ENCODE measurements at regions not wholly inside any gene's neighbourhood (a gene's known extent, or its start where the extent isn't known, plus 50 kb on each side); places are given as distances from the start of the nearest gene placed in this dataset.

DNA sequence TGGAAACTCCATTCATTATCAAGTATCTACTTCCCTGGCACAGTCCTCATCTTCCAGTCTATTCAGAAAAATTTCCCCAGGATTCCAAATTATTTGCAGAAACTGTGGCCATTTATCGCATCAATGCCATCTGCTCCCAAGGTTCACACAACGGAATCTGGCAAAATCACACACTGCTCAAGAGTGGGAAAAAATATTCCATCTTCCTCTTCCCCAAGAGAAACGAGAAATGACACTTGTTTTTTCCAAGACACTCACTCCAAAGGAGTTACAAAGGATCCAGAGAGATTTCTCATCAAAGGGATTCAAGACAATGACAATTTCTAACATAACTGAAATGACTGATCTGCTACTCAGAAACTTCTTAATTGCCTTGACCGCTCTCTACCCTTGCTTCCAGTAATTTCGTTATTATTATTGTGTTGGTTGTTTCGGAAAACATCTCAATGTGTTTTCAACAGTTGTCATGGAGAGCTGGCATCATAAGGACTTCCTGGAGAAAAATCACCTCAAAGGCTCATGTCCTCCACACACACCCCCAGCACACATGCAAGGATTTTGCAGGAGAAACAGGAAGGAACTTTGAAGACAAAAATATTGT is 128.0 kb downstream of the PSMG1 start:
- TF ChIP-seq RAD21 (IDR thresholded peaks at IDR 0.05) (no peak), YY1 (IDR thresholded peaks at IDR 0.05) (no peak), RXRA (IDR thresholded peaks at IDR 0.05) (no peak), TAF1 (conservative IDR thresholded peaks at IDR 0.05) (no peak), EGR1 (IDR thresholded peaks at IDR 0.05; ENCODE audit: low read depth in 2 of 2) (no peak)
- TF ChIP-seq, protein P1, sequence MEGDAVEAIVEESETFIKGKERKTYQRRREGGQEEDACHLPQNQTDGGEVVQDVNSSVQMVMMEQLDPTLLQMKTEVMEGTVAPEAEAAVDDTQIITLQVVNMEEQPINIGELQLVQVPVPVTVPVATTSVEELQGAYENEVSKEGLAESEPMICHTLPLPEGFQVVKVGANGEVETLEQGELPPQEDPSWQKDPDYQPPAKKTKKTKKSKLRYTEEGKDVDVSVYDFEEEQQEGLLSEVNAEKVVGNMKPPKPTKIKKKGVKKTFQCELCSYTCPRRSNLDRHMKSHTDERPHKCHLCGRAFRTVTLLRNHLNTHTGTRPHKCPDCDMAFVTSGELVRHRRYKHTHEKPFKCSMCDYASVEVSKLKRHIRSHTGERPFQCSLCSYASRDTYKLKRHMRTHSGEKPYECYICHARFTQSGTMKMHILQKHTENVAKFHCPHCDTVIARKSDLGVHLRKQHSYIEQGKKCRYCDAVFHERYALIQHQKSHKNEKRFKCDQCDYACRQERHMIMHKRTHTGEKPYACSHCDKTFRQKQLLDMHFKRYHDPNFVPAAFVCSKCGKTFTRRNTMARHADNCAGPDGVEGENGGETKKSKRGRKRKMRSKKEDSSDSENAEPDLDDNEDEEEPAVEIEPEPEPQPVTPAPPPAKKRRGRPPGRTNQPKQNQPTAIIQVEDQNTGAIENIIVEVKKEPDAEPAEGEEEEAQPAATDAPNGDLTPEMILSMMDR (IDR thresholded peaks at IDR 0.05; ENCODE audit: low read depth, low read length, missing input control), result no peak
- TF ChIP-seq, protein P2, sequence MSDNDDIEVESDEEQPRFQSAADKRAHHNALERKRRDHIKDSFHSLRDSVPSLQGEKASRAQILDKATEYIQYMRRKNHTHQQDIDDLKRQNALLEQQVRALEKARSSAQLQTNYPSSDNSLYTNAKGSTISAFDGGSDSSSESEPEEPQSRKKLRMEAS (IDR thresholded peaks at IDR 0.05), result no peak
- TF ChIP-seq, protein P3, sequence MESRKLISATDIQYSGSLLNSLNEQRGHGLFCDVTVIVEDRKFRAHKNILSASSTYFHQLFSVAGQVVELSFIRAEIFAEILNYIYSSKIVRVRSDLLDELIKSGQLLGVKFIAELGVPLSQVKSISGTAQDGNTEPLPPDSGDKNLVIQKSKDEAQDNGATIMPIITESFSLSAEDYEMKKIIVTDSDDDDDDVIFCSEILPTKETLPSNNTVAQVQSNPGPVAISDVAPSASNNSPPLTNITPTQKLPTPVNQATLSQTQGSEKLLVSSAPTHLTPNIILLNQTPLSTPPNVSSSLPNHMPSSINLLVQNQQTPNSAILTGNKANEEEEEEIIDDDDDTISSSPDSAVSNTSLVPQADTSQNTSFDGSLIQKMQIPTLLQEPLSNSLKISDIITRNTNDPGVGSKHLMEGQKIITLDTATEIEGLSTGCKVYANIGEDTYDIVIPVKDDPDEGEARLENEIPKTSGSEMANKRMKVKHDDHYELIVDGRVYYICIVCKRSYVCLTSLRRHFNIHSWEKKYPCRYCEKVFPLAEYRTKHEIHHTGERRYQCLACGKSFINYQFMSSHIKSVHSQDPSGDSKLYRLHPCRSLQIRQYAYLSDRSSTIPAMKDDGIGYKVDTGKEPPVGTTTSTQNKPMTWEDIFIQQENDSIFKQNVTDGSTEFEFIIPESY (IDR thresholded peaks at IDR 0.05), result no peak
